RKO (cell line): ENCODE measurements at regions not wholly inside any gene's neighbourhood (a gene's known extent, or its start where the extent isn't known, plus 50 kb on each side); places are given as distances from the start of the nearest gene placed in this dataset.
"Not testable (repeated sequence)": the region's sequence is repeated elsewhere in the genome, so short reads cannot be mapped to it uniquely, and the experiment has no call there.

Source experiments
- DNase-seq: peaks from one replicate; pipeline ENCODE4 v3.0.0-alpha.2; 2016; ENCODE audit warnings: low spot score

DNA sequence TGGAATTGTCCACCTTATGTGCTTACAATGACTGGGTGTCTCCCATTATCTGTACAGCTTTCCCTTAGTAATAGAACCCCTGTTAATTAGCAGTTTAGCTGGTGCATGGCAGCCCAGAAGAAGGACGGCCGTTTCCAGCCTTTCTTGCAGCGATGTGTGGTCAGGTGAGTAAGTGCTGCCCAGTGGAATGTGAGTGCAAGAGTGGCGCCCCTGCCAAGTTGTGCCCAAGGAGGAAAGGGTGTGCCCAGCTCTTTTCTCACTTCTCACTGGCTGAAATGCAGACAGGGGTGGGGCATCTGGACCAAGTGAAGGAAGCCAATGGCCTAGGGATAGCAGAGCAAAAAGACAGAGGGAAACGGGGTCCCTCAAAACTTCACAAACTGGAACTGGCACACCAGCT is 296.8 kb downstream of the PREX1 start:
- no peak for DNase-seq

DNA sequence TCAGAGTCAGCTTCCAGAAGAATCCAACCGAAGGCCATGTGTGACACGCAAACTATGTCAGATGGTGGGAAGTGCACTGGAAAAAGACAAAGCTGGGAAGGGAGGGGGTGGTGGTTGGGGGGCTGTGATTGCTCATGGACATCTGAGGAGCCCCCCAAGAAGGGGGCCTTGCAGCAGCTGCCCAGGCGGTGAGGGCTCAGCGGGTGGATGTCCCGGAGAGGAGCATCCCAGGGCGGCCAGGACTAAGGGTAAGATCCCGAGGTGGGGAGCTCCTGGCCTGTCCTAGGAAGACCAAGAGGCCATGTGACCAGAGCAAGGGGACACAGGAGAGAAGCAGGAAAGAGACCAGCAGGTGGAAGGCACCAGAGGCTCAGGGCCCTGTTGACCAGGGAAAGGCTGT is 299.5 kb downstream of the PREX1 start:
- no peak for DNase-seq

DNA sequence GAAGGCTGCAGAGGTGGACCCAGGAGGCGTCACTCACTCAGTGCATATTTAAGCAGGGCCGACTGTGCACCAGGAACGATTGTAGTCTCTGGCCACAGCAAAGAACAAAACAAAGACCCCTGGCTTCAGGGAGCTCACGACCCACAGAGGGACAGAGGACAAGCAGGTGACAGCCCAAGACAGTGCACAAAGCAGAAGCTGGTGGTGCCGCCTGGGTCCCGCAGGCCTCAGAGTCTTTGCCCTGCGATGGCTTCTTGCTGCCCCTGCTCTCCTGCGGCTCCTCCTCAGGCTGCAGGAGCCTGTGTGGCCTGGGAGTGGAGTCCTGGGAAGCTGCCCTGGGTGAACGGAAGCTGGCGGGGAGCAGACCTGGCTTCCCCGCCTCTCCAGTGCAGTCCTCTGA is 300.0 kb downstream of the PREX1 start:
- no peak for DNase-seq

DNA sequence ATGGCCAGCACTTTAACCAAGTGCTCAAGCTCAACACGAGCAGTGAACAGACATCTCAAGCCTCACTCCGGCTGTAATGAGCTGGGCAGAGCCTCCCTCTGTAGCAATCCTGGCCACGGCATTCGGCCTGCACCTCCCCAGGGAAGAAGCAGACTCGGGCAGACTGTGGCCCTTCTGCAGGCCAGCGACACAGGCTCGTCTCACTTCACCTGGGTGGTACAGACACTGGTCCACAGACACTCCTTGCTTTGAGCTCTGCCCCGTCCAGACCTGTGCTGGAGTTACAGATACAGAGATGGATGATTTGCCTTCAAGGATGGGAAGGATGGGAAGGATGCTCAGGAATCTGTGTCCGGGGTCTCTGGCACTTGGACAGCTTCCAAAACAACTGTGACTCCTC is 300.9 kb downstream of the PREX1 start:
- no peak for DNase-seq

DNA sequence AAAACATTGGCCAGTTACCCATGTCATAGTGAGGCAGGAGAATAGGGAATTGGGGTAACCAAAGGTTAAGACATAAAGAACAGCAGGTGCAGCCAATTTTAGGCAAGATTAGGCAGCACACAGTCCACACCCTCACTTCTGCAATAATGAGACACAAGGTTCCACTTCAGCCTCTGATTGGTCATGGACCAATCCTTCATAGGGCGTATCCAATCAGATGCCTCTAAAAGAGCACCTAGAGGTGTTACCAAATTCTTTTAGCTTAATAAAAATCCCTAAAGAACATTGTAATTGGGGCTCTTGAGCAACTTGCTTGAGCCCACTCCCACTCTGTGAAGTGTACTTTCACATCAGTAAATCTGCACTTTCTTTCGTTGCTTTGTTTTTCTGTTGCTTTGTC is 302.4 kb downstream of the PREX1 start:
- DNase-seq: no peak

DNA sequence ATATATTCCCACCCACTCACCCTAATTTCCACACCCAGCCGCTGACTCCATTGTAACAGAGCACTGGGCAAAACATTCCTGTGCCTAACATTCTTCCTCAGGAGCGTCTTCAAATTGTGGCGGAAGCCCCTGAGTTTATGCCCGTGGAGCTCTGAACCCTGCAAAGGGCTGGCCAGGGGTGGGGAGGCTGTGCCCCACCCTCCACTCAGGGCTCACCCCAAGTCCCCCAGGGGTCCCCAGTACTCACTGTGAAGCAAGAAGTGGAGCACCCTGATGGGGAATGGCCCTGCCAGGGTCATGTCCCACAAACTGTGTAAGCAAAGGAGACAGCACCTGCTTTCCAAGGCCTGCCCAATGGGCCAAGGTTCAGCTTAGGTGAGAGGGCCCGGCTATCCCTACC is 303.2 kb downstream of the PREX1 start:
- DNase-seq: no peak

DNA sequence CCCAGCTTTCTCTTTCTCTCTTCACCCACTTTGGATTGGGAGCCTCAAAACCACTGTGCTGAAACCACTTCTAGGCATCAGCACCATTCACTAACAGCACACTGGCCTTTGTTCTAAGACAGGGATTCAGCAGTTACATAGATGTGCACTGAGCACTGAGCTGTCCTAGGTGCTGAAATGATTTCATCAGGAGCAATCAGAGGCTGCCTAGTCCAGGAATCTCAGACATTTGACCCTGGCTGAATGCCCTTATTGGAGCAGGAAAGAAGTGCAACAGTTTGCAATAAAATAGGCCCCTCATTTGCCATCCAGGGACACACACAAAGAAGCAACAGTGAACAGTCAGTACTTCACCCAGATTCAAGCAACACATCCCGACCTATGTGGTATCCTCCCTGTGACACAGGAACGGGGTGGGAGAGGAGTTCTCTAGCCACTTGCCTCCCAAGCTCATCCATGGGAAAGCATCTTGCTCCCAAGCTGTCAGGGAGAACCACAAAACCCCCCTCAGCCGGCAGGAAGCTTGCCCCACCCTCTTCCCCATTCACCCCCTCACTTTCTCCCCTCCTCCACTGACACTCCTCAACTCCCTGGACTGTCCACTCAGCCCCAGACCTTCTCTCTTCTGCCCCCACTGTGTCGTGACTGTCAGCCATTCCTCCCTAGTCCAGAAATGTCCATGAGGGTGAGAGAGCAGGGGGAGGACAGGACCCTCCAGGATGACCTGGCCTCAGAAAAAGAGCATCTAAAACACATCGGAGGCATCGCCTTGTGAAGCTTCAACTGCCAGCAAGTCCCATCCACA is 304.4 kb downstream of the PREX1 start:
- DNase-seq: peak; percentile 76

DNA sequence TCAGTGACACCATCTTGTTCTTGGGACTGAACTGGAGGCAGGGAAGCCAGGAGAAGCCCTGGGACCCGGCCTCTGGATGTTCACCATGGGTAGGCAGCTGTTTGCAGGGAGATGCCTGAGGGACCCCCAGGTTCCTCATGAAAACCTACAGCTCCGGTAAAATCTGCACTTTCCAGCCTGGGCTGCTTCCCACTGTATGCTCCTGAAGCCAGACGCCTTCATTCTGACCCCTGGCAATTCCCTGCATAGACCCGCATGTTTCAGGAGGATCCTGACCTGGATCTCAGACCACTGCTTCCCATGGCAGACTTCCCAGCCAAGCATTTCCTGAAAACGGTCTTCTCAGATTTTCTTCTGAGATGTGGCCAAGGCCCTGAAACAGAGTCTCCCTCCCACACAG is 306.7 kb downstream of the PREX1 start:
- no peak for DNase-seq

DNA sequence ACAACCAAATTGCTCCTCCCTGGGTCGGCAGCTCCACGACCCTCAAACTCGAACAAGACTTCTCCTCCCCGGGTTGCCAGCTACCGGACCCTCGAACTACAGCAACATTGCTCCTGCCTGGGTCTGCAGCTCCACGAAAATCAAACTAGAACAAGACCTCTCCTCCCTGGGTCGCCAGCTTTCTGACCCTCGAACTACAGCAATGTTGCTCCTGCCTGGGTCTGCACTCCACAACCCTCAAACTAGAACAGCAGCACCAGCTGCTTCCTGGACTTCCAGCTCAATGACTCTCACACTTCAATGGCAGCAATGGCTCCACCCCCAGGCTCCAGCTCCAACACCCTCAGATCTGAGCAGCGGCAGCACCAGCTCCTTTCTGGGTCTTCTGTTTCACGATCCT is 311.6 kb downstream of the PREX1 start:
- DNase-seq: peak; percentile 15

DNA sequence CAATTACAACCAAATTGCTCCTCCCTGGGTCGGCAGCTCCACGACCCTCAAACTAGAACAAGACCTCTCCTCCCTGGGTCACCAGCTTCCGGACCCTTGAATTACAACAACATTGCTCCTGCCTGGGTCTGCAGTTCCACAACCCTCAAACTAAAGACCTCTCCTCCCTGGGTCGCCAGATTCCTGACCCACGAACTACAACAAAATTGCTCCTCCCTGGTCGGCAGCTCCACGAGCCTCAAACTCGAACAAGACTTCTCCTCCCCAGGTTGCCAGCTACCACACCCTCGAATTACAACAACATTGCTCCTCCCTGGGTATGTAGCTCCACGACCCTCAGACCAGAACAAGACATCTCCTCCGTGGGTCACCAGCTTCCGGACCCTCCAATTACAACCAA is 313.2 kb downstream of the PREX1 start:
- not testable (repeated sequence) for DNase-seq

DNA sequence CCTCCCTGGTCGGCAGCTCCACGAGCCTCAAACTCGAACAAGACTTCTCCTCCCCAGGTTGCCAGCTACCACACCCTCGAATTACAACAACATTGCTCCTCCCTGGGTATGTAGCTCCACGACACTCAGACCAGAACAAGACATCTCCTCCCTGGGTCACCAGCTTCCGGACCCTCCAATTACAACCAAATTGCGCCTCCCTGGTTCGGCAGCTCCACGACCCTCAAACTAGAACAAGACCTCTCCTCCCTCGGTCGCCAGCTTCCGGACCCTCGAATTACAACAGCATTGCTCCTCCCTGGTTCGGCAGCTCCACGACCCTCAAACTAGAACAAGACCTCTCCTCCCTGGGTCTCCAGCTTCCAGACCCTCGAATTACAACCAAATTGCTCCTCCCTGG is 315.3 kb downstream of the PREX1 start:
- not testable (repeated sequence) for DNase-seq

DNA sequence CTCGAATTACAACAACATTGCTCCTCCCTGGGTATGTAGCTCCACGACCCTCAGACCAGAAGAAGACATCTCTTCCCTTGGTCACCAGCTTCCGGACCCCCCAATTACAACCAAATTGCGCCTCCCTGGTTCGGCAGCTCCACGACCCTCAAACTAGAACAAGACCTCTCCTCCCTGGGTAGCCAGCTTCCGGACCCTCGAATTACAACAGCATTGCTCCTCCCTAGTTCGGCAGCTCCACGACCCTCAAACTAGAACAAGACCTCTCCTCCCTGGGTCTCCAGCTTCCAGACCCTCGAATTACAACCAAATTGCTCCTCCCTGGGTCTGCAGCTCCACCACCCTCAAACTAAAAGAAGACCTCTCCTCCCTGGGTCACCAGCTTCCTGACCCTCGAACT is 322.7 kb downstream of the PREX1 start:
- not testable (repeated sequence) for DNase-seq

DNA sequence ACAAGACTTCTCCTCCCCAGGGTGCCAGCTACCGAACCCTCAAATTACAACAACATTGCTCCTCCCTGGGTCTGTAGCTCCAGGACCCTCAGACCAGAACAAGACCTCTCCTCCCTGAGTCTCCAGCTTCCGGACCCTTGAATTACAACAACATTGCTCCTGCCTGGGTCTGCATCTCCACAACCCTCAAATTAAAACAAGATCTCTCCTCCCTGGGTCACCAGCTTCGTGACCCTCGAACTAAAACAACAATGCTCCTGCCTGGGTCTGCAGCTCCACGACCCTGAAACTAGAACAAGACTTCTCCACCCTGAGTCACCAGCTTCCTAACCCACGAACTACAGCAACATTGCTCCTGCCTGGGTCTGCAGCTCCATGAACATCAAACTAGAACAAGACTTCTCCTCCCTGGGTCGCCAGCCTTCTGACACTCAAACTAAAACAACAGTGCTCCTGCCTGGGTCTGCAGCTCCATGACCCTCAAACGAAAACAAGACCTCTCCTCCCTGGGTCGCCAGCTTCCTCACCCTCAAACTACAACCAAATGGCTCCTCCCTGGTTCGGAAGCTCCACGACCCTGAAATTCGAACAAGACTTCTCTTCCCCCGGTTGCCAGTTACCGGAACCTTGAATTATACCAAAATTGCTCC is 324.5 kb downstream of the PREX1 start:
- DNase-seq: no peak

DNA sequence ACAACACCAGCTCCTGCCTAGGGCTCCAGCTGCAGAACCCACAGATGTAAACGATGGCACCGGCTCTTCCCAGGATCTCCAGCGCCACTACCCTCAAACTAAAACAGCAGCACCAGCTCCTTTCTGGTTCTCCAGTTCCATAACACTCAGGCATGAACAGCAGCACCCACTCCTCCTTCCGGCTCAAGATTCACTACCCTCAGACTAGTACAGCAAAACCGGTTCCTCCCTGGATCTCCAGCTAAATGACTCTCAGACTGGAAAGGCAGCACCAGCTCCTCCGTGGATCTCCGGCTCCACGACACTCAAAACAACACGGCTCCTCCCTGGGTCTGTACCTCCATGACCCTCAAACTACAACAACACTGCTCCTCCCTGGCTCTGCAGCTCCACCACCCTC is 325.0 kb downstream of the PREX1 start:
- DNase-seq: no peak

DNA sequence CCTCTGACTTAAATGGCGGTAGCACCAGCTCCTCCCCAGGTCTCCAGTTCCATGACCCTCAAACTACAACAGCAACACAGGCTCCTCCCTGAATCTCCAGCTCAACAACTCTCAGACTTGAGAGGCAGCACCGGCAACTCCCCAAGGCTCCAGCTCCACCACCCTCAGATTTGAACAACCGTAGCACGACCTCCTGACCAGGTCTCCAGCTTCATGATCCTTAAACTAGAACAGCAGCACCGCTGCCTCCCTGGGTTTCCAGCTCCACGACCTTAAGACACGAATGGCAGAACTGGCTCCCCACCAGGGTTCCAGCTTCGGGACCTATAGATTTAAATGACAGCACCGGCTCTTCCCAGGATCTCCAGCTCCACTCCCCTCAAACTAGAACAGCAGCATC is 325.8 kb downstream of the PREX1 start:
- DNase-seq: no peak

DNA sequence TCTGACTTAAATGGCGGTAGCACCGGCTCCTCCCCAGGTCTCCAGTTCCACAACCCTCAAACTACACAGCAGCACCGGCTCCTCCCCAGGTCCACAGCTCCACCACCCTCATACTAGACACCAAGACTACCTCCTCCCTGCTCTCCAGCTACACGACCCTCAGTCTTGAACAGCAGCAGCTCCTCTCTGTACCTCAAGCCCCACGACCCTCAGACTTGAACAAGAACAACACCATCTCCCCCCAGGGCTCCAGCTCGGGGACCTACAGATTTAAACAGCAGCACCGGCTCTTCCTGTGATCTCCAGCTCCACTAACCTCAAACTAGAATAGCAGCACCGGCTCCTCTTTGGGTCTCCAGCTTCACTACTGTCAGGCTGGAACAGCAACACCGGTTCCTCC is 326.9 kb downstream of the PREX1 start:
- not testable (repeated sequence) for DNase-seq

DNA sequence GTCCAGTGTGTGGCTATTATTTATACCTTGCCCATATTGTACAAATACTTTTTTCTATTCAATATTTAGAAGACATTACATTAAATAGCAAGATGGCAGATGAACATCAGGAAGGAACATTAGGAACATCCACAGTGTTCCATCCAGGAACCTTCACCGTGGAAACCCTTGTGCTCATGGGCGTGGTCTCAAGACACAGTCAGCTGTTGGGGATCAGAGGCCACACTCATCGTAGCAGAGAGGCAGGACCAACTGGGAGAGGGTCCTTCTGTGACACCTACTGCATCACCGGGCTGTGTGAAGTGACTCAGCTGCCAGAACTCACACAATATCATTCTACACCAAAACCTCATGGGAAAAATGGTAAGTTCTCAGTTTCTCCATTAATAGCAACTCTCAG is 328.9 kb downstream of the PREX1 start:
- DNase-seq: not testable (repeated sequence)

DNA sequence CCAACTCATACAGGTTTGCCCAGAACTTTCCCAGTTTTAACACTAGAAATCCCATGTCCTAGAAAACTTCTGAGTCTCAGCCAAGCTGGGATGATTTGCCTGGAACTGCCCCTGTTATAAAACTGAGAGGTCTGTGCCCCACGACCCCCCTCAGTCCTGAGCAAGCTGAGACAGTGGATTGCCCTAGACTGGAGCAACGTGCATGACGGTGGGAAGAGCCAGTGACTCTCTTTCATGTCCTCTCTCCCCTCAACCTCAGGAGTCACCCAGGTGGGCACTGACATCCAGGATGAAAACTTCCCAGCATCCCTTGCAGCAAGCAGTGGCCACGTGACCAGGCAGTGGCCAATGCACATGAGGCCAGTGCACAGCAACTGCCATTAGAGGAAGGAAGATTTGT is 329.7 kb downstream of the PREX1 start:
- not testable (repeated sequence) for DNase-seq

DNA sequence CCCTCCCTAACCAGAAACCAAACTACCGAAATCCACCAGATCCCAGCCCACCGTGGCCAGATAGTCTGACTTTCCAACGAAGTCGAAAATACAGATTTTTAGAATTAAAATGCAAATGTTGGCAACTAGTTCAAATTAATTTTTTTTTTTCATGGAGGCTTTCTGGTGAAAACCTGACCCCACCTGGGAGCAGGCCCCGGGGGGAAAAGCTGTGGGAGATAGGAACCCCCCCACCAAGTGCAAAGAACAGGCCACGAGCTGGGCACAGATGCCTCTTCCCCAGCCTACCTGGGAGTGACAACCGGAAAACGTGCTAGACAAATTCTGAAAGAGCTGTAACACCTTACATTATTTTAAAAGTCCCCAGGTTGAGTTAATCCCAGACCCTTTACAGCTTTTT is 333.8 kb downstream of the PREX1 start:
- no peak for DNase-seq

DNA sequence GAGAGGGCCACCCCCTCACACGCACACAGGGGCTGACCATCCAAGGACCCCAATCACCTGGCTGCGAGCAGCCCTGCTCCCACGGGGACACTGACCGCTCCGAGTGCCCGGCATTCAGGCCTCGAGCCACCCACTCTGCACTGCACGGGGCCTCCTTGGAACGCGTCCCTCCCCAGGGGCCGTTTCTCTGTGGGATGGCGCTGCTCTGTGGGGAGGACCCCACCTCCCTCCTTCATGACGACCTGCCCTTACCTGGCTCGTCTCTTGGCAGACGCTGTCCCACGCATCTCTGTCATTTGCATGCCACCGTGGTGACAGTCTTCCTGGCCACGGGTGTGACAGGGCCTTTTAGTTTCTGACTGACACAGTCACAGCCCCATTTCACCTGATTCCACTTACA is 334.5 kb downstream of the PREX1 start:
- not testable (repeated sequence) for DNase-seq

DNA sequence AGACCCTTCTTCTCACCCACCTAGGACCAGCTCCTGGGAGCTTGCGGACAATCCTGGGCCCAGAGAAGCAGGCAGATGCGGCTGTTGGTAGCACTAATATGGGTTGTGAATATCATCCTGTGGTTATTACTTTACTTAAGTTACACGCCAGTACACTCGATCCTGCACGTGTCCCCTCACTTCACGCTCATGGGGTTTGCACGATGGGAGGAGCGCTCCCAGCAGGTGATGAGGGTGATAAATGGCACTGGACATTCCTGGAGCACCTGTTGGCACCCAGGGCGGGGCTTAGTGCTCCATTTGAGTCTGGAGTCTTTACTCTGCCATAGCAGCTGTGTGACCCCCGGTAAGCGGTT is 335.1 kb downstream of the PREX1 start:
- DNase-seq: no peak

DNA sequence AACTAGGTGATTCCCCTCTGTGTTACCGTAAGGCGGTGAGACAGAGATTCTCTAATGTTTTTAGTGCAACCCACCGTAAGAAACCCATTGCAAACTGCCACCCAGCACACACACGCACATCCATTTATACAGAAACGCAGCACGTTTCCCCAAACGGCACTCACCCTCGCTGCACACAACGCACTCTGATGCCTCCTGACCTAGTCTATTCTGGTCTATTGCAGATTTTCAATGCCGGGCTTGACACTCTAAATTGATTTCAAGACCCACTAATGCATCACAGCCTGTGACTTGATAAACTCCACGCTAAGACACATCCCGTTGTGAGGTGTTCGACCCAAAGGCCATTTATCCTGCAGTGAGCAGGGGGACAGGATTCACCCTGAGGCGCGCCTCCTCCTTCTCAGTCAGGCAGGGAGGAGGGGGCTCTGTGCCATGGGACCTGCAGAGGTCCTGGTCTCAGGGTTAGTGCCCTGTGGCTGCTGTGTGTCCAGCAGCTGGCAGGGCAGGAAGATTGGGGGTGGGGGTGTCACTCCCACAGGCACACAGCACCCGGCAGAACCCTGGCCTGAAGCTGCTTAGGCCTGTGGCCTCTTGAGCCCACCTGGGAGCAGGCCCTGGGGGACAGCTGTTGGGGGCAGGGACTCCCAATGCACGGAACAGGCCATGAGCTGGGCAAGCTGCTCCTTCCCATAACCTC is 335.6 kb downstream of the PREX1 start:
- no peak for DNase-seq
